Thyroid gland (tissue), 4 donors: ENCODE measurements at regions not wholly inside any gene's neighbourhood (a gene's known extent, or its start where the extent isn't known, plus 50 kb on each side); places are given as distances from the start of the nearest gene placed in this dataset.
"Not testable (repeated sequence)": the region's sequence is repeated elsewhere in the genome, so short reads cannot be mapped to it uniquely, and the experiment has no call there.

Experiments
- DNase-seq, 2 donors: peaks; one replicate each; pipeline ENCODE4 v3.0.0-alpha.2; 2019
- H3K27ac ChIP-seq, 3 donors: fragments of 200-600 bp; sonication (generic); 1 replicate in 2 of 3; 2 replicates in 1 of 3; pipeline ENCODE4 v1.5.1; 2016 to 2019; ENCODE audit warnings: mild to moderate bottlenecking in 1 of 3, moderate library complexity in 1 of 3
- H3K27me3 ChIP-seq: fragments of 200-600 bp; sonication (generic); one replicate; pipeline ENCODE4 v1.5.1; 2019
- H3K36me3 ChIP-seq, 2 donors: fragments of 200-600 bp; sonication (generic); one replicate each; pipeline ENCODE4 v1.5.1; 2016 to 2019
- H3K4me1 ChIP-seq, 2 donors: fragments of 200-600 bp; sonication (generic); one replicate each; pipeline ENCODE4 v1.5.1; 2017 to 2019
- H3K4me3 ChIP-seq, 3 donors: fragments of 200-600 bp; sonication (generic); replicated peaks in 1 of 3; 1 replicate in 2 of 3; 2 replicates in 1 of 3; pipeline ENCODE4 v1.5.1; 2016; ENCODE audit warnings: mild to moderate bottlenecking in 1 of 3
- H3K9me3 ChIP-seq: fragments of 200-600 bp; sonication (generic); one replicate; pipeline ENCODE4 v1.5.1; 2017
- POLR2A ChIP-seq, 2 donors: fragments of 450-650 bp; IDR thresholded peaks; one replicate each; pipeline ENCODE4 v1.6.1; 2017; ENCODE audit warnings: antibody characterized with exemption in 2 of 2, mild to moderate bottlenecking in 2 of 2, moderate library complexity in 1 of 2
- WGBS, 2 donors: methylation state at CpG; one replicate each; pipeline ENCODE4 v1.1.5; 2017; 5-methylcytosine and 5-hydroxymethylcytosine counted together
- intact Hi-C: fragments of 100-400 bp; cut with DNase I; formaldehyde crosslinking; loops from one replicate; pipeline ENCODE4 v1.15.1; 2023
- TF ChIP-seq, protein P1 (sequence below), 6 experiments: fragments of 200-600 bp in 3 of 6; fragments of 450-650 bp in 3 of 6; sonication (generic) in 3 of 6; IDR thresholded peaks; one replicate each; pipeline ENCODE4 v1.5.1; 2016 to 2019; ENCODE audit warnings: antibody characterized with exemption in 6 of 6, mild to moderate bottlenecking in 2 of 6, inconsistent platforms in 1 of 6, moderate library complexity in 1 of 6

DNA sequence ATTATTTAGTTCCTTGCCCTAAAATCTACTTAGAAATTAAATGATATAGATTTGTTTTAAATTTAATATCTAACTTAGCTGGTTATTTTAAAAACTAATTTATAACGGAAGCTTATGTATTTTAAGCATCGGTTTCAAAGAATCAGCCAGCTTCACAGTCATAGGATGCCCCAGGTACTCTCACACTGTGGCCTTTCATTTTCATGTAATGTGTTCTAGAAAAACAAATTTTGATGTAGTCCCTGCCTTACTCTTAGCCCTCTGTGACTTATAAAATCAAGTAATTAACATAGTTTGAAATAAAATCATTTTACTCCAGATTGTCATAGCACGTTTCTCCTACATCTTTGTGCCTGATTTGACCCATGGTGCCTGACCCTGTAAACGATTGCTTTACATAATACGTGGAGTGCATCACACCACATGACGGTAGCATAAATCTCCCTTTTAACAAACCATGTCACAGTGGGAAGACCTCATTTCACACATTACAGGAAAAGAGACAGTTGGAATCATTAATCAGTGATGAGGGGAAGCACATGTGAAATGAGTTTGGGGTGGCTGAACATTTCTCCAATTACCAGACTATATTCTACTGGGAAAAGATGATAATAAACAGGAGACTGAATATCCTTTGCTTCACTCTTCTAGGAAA lies 731.5 kb upstream of the CDH9 start:
- H3K4me3 ChIP-seq: no peak overlapping the region
- H3K9me3 ChIP-seq: no peaks in the 10 kb centered on the region
- no peak overlapping the region for H3K27ac ChIP-seq
- H3K36me3 ChIP-seq: no peaks in the 10 kb centered on the region
- H3K27me3 ChIP-seq: no peaks in the 10 kb centered on the region
- DNase-seq: no peak
- TF ChIP-seq, protein P1, sequence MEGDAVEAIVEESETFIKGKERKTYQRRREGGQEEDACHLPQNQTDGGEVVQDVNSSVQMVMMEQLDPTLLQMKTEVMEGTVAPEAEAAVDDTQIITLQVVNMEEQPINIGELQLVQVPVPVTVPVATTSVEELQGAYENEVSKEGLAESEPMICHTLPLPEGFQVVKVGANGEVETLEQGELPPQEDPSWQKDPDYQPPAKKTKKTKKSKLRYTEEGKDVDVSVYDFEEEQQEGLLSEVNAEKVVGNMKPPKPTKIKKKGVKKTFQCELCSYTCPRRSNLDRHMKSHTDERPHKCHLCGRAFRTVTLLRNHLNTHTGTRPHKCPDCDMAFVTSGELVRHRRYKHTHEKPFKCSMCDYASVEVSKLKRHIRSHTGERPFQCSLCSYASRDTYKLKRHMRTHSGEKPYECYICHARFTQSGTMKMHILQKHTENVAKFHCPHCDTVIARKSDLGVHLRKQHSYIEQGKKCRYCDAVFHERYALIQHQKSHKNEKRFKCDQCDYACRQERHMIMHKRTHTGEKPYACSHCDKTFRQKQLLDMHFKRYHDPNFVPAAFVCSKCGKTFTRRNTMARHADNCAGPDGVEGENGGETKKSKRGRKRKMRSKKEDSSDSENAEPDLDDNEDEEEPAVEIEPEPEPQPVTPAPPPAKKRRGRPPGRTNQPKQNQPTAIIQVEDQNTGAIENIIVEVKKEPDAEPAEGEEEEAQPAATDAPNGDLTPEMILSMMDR (IDR thresholded peaks at IDR 0.05): no peak
- no peak for TF ChIP-seq POLR2A (IDR thresholded peaks at IDR 0.05)
- no peaks in the 10 kb centered on the region for H3K4me1 ChIP-seq
- whole genome bisulfite sequencing, 2 donors: 85 to 93% methylated on average over 6 of the region's 6 CpGs
- intact Hi-C loops: no loop called here

DNA sequence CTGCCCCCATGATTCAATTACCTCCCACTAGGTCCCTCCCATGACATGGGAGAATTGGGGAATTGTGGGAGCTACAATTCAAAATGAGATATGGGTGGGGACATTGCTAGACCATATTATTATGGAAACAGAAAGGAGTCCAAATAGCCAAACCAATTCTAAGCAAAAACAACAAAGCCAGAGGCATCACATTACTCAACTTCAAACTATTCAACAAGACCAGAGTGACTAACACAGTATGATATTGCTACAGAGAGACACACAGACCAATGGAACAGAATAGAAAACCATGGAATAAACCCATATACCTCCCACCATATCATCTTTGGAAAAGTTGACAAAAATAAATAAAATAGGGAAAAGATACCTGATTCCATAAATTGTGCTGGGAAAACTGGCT lies 710.5 kb upstream of the CDH9 start:
- intact Hi-C loops: no loop called here
- H3K27me3 ChIP-seq: no peaks in the 10 kb centered on the region
- TF ChIP-seq POLR2A (IDR thresholded peaks at IDR 0.05): no peak
- TF ChIP-seq, protein P1 (IDR thresholded peaks at IDR 0.05): no peak
- no peaks in the 10 kb centered on the region for H3K36me3 ChIP-seq
- H3K27ac ChIP-seq: no peak overlapping the region
- H3K4me3 ChIP-seq: no peak overlapping the region
- H3K9me3 ChIP-seq: no peaks in the 10 kb centered on the region
- no peaks in the 10 kb centered on the region for H3K4me1 ChIP-seq
- DNase-seq: no peak

DNA sequence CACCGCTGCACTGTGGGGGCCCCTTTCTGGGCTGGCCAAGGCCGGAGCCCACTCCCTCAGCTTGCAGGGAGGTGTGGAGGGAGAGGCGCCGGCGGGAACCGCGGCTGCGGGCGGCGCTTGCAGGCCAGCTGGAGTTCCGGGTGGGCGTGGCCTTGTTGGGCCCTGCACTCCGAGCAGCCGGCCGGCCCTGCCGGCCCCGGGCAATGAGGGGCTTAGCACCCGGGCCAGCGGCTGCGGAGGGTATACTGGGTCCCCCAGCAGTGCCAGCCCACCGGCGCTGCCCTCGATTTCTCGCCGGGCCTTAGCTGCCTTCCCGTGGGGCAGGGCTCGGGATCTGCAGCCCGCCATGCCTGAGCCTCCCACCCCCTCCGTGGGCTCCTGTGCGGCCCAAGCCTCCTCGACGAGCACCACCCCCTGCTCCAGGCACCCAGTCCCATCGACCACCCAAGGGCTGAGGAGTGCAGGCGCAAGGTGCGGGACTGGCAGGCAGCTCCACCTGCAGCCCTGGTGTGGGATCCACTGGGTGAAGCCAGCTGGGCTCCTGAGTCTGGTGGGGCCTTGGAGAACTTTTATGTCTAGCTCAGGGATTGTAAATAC lies 705.1 kb upstream of the CDH9 start:
- DNase-seq, H3K9me3 ChIP-seq: not testable (repeated sequence)

DNA sequence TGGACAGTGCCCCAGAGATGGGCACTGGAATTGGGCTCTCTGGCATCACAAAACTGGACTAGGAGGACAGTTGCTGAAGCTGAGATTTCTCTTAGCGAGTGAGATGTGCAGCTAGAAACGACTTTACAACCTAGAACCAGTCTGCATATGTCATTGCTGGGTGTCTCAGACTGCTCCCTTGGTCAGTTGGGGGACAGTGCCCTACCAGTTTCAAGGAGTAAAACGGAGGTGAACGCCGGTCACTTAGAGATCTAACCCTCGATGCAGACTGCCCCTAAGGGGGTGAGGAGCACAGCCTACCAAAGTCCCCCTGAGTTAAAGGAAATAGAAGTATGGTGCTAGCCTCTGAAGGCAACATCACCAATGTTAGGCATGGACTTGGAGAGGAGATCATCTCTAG lies 704.4 kb upstream of the CDH9 start:
- 75 to 87% methylated on average over 3 to 6 of the region's 6 CpGs for WGBS, 2 donors
- TF ChIP-seq POLR2A (IDR thresholded peaks at IDR 0.05): no peak
- TF ChIP-seq, protein P1 (IDR thresholded peaks at IDR 0.05): no peak
- Histone ChIP-seq H3K36me3 (no peaks in the 10 kb centered on the region), H3K9me3 (no peaks in the 10 kb centered on the region), H3K27ac (no peak overlapping the region), H3K4me3 (no peak overlapping the region), H3K27me3 (no peaks in the 10 kb centered on the region), H3K4me1 (no peaks in the 10 kb centered on the region)
- DNase-seq: no peak
- intact Hi-C loops: no loop called here

More for the DNA sequence above, 705.1 kb upstream of the CDH9 start:
- H3K36me3 ChIP-seq, H3K4me3 ChIP-seq, H3K27ac ChIP-seq, intact Hi-C loops, H3K4me1 ChIP-seq, H3K27me3 ChIP-seq: not testable (repeated sequence)
- 91 to 95% methylated on average over 22 to 34 of the region's 35 CpGs for WGBS, 2 donors

DNA sequence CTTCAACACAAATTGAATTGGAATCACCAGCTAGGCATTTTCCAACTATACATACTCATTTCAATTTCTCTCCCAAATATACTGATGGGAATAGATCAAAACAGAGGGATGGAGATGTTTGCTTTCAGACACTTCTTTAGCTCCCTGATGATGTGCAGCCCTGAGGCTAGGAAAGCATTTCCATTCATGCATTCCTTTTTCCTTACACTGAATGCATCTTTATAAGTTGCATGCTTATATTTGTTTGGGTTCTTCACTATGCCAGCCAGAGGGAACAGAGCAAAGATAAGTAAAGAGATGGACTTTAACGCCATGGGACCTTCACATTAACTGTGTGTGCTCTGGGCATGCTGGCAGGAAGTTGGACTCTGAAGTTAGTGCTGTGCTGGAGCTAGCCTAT lies 696.5 kb upstream of the CDH9 start:
- Histone ChIP-seq H3K4me3 (no peak overlapping the region), H3K4me1 (no peaks in the 10 kb centered on the region), H3K9me3 (no peaks in the 10 kb centered on the region), H3K36me3 (no peaks in the 10 kb centered on the region), H3K27me3 (no peaks in the 10 kb centered on the region), H3K27ac (no peak overlapping the region)
- TF ChIP-seq, protein P1 (IDR thresholded peaks at IDR 0.05): no peak
- no peak for TF ChIP-seq POLR2A (IDR thresholded peaks at IDR 0.05)
- intact Hi-C loops: no loop called here
- DNase-seq: no peak
- WGBS, 2 donors: 54 to 56% methylated on average over 1 of the region's 1 CpG
